K562 (cell line): ENCODE measurements at regions not wholly inside any gene's neighbourhood (a gene's known extent, or its start where the extent isn't known, plus 50 kb on each side); places are given as distances from the start of the nearest gene placed in this dataset.
A peak's percentile ranks its signal among the peaks of the same experiment; 100 is the strongest.

Experiments used
- ATAC-seq: fragments of 200-7000 bp; cut with Tn5 transposase; 3 replicates; pipeline ENCODE4 v1.9.1; 2020; ENCODE audit warnings: moderate library complexity
- BruUV-seq: library from RNA; stranded (reverse); fragments of 400-500 nt; replicated peaks from 2 replicates; lab custom pipeline; 2021; lab: Mats Ljungman, UMichigan
- CTCF ChIA-PET: fragments of 300-600 bp; formaldehyde crosslinking; extraction: SDS; loops from one replicate; lab custom pipeline; 2021; ENCODE audit warnings: low intra/inter-chr PET ratio; lab: Yijun Ruan, JAX
- POLR2A ChIA-PET: fragments of 300-600, 350-650 bp; sonication (Branson Sonifier 250); formaldehyde crosslinking; extraction: SDS; loops from one replicate; lab custom pipeline; 2021; ENCODE audit warnings: antibody characterized with exemption, inconsistent platforms; lab: Yijun Ruan, JAX
- DNase-seq, 4 experiments: peaks; one replicate each; pipeline versions ENCODE4 v3.0.0 to v3.0.0-alpha.2; 2011 to 2018; ENCODE audit warnings: low spot score in 3 of 4, mixed read lengths in 3 of 4; ENCODE audit errors: extremely low read depth in 1 of 4
- FAIRE-seq: peaks from 2 replicates; lab custom pipeline; 2011; peaks lifted over from hg19 to GRCh38; lab: Jason Lieb, UNC
- H2AFZ ChIP-seq: 2 replicates; pipeline ENCODE4 v1.6.0; 2011; ENCODE audit warnings: low read depth, low read length, control low read depth, inconsistent platforms
- H3K27ac ChIP-seq: fragments of 200-600 bp; 3 replicates; pipeline ENCODE4 v1.8.0; 2011; ENCODE audit warnings: low read depth, mild to moderate bottlenecking, control low read depth, inconsistent platforms, low read length, moderate library complexity, mixed read lengths; ENCODE audit errors: extremely low read depth
- H3K27me3 ChIP-seq, 2 experiments: fragments of 300-600 bp in 1 of 2; 2 replicates in 1 of 2; 3 replicates in 1 of 2; pipeline versions ENCODE4 v1.6.0 to v1.8.0; 2011; ENCODE audit warnings: inconsistent platforms in 2 of 2, low read length in 2 of 2, mild to moderate bottlenecking in 1 of 2, mixed read lengths in 1 of 2, moderate library complexity in 1 of 2; ENCODE audit not compliant: control insufficient read depth in 2 of 2, insufficient read depth in 2 of 2
- H3K36me3 ChIP-seq: fragments of 300-600 bp; 3 replicates; pipeline ENCODE4 v1.8.0; 2011; ENCODE audit warnings: mild to moderate bottlenecking, low read length, inconsistent platforms; ENCODE audit not compliant: control insufficient read depth, insufficient read depth
- H3K4me1 ChIP-seq, 2 experiments: fragments of 200-600 bp in 1 of 2; replicated peaks in 1 of 2; 2 replicates in 1 of 2; 3 replicates in 1 of 2; pipeline versions ENCODE4 v1.5.1 to v1.8.0; 2011; ENCODE audit warnings: inconsistent platforms in 2 of 2, low read length in 2 of 2, mild to moderate bottlenecking in 1 of 2, mixed read lengths in 1 of 2, moderate library complexity in 1 of 2; ENCODE audit not compliant: control insufficient read depth in 2 of 2, insufficient read depth in 2 of 2
- H3K4me2 ChIP-seq: 2 replicates; pipeline ENCODE4 v1.6.1; 2011; ENCODE audit warnings: low read length, control low read depth, inconsistent platforms, mixed read lengths; ENCODE audit not compliant: insufficient read depth
- H3K4me3 ChIP-seq: fragments of 200-600 bp; sonication (generic), shearing (Covaris generic); 2 replicates; pipeline ENCODE4 v1.5.1; 2016; ENCODE audit warnings: control low read depth, inconsistent platforms
- H3K79me2 ChIP-seq: fragments of 200-600 bp; 3 replicates; pipeline ENCODE4 v1.8.0; 2011; ENCODE audit warnings: low read length, inconsistent platforms; ENCODE audit not compliant: control insufficient read depth, insufficient read depth
- H3K9ac ChIP-seq, 2 experiments: 2 replicates each; pipeline versions ENCODE4 v1.6.0 to v1.6.1; 2011; ENCODE audit warnings: low read depth in 2 of 2, low read length in 2 of 2, control low read depth in 1 of 2, inconsistent platforms in 1 of 2, mild to moderate bottlenecking in 1 of 2, mixed read lengths in 1 of 2; ENCODE audit not compliant: insufficient read depth in 1 of 2
- H3K9me1 ChIP-seq: one replicate; pipeline ENCODE4 v1.6.0; 2011; ENCODE audit warnings: inconsistent platforms, mild to moderate bottlenecking, low read length, moderate library complexity; ENCODE audit not compliant: control insufficient read depth, insufficient read depth
- H3K9me3 ChIP-seq: replicated peaks from 2 replicates; pipeline ENCODE4 v1.5.1; 2011; ENCODE audit warnings: low read depth, low read length, inconsistent platforms; ENCODE audit not compliant: control insufficient read depth, insufficient read depth
- H4K20me1 ChIP-seq: replicated peaks from 2 replicates; pipeline ENCODE4 v1.6.1; 2011; ENCODE audit warnings: low read length, inconsistent platforms, mixed read lengths; ENCODE audit not compliant: control insufficient read depth, insufficient read depth
- C11orf30 ChIP-seq: fragments of 450-650 bp; IDR thresholded peaks from 2 replicates; pipeline ENCODE4 v1.6.1; 2016; ENCODE audit warnings: low read depth, mild to moderate bottlenecking
- MYBL2 ChIP-seq, 2 experiments: fragments of 450-650 bp in 1 of 2; sonication (generic) in 1 of 2; formaldehyde crosslinking in 1 of 2; IDR thresholded peaks; 2 replicates each; pipeline versions ENCODE4 v1.6.1 to v1.8.1; 2017 to 2022; ENCODE audit warnings: borderline replicate concordance in 1 of 2, inconsistent platforms in 1 of 2, low read depth in 1 of 2, mild to moderate bottlenecking in 1 of 2, missing genetic modification reagents in 1 of 2, moderate library complexity in 1 of 2
- U2AF2 ChIP-seq: fragments of 200-400 bp; formaldehyde crosslinking; optimal IDR thresholded peaks from 2 replicates; pipeline ENCODE3; 2017; ENCODE audit warnings: low read depth, mild to moderate bottlenecking, low read length
- ZNF316 ChIP-seq: fragments of 450-650 bp; IDR thresholded peaks from 2 replicates; pipeline ENCODE4 v1.6.1; 2016
- WGBS: fragments of 100-300 bp; shearing (Covaris generic); methylation state at CpG from one replicate; pipeline ENCODE4 v1.1.6; 2016; ENCODE audit warnings: low coverage, mixed read lengths; ENCODE audit not compliant: insufficient coverage; ENCODE audit errors: missing lambda C conversion rate; 5-methylcytosine and 5-hydroxymethylcytosine counted together
- in situ Hi-C: fragments of 300-500 bp; cut with MboI; formaldehyde crosslinking; loops from 4 replicates; pipeline ENCODE4 v1.15.0; 2018; ENCODE audit warnings: inconsistent platforms, mixed read lengths
- intact Hi-C: fragments of 100-400 bp; cut with micrococcal nuclease; formaldehyde crosslinking; loops from 2 replicates; pipeline ENCODE4 v1.14.2; 2022

GRCh38 chr1:219528633-219529032 is 84.3 kb downstream of the ZC3H11B start:
- Histone ChIP-seq H3K9me1 (no peaks in the 10 kb centered on the region), H3K27ac (no peak overlapping the region), H3K4me3 (no peak overlapping the region), H3K79me2 (no peaks in the 10 kb centered on the region), H3K4me1 (no peaks in the 10 kb centered on the region), H3K27me3 (no peaks in the 10 kb centered on the region), H2AFZ (no peak overlapping the region), H3K36me3 (no peaks in the 10 kb centered on the region), H3K9me3 (no peaks in the 10 kb centered on the region), H3K4me2 (no peak overlapping the region), H3K9ac (no peak overlapping the region), H4K20me1 (no peaks in the 10 kb centered on the region)
- intact Hi-C loops (no loop called here), in situ Hi-C loops (no loop called here)
- DNase-seq = no peak
- CTCF ChIA-PET = no interaction called here
- TF ChIP-seq MYBL2 (IDR thresholded peaks at IDR 0.05; ENCODE audit: low read depth) (no peak), MYBL2 (CRISPR knock-in tag; IDR thresholded peaks at IDR 0.05; ENCODE audit: borderline replicate concordance) (no peak)
- ATAC-seq = no peak
- FAIRE-seq = peak; percentile 11
- WGBS = 5% methylated on average over 3 of the region's 3 CpGs
- POLR2A ChIA-PET = interaction anchor here (0.7 kb wide), 1 partner anchor 1394 kb away, joined by 3 read pairs; no protein-coding TSS in a partner anchor
- no TSS peak for BruUV-seq

GRCh38 chr1:219527994-219528393 is 84.9 kb downstream of the ZC3H11B start:
- ChIA-PET CTCF (no interaction called here), POLR2A (interaction anchor here (0.7 kb wide), 1 partner anchor 1393 kb away, joined by 3 read pairs; no protein-coding TSS in a partner anchor)
- no TSS peak for BruUV-seq
- no peak for ATAC-seq
- Histone ChIP-seq H3K36me3 (no peaks in the 10 kb centered on the region), H4K20me1 (no peaks in the 10 kb centered on the region), H3K79me2 (no peaks in the 10 kb centered on the region), H3K9me1 (no peaks in the 10 kb centered on the region), H3K27ac (no peak overlapping the region), H3K9ac (no peak overlapping the region), H3K4me3 (no peak overlapping the region), H3K9me3 (no peaks in the 10 kb centered on the region), H3K4me1 (no peaks in the 10 kb centered on the region), H2AFZ (no peak overlapping the region), H3K4me2 (no peak overlapping the region), H3K27me3 (no peaks in the 10 kb centered on the region)
- no peak for TF ChIP-seq U2AF2
- peak; percentile 37; the same call in 1 of the 2 replicates for TF ChIP-seq C11orf30
- peak; percentile 38; the same call in 1 of the 2 replicates for TF ChIP-seq ZNF316
- 0% methylated on average over 3 of the region's 3 CpGs for WGBS
- DNase-seq = no peak
- in situ Hi-C loops (no loop called here), intact Hi-C loops (no loop called here)
- FAIRE-seq = no peak
